ENCODE measurements at regions not wholly inside any gene's neighbourhood (a gene's known extent, or its start where the extent isn't known, plus 50 kb on each side); places are given as distances from the start of the nearest gene placed in this dataset.
"Not testable (repeated sequence)": the region's sequence is repeated elsewhere in the genome, so short reads cannot be mapped to it uniquely, and the experiment has no call there.

- H3K4me1 ChIP-seq (ENCODE audit: control insufficient read depth in 1 of 2, low read depth in 2 of 2) = no peaks in the 10 kb centered on the region
- H3K4me3 ChIP-seq = no peak overlapping the region
- ATAC-seq (ENCODE audit: insufficient number of reproducible peaks, low FRiP score, low read depth) (no peak), DNase-seq (ENCODE audit: low spot score) (no peak)
- no peaks in the 10 kb centered on the region for H3K27me3 ChIP-seq (replicated peaks; ENCODE audit: insufficient read depth)
- H3K27ac ChIP-seq = no peak overlapping the region
- no peaks in the 10 kb centered on the region for H3K36me3 ChIP-seq
- H3K9me3 ChIP-seq = no peaks in the 10 kb centered on the region
- TF ChIP-seq, protein P1, sequence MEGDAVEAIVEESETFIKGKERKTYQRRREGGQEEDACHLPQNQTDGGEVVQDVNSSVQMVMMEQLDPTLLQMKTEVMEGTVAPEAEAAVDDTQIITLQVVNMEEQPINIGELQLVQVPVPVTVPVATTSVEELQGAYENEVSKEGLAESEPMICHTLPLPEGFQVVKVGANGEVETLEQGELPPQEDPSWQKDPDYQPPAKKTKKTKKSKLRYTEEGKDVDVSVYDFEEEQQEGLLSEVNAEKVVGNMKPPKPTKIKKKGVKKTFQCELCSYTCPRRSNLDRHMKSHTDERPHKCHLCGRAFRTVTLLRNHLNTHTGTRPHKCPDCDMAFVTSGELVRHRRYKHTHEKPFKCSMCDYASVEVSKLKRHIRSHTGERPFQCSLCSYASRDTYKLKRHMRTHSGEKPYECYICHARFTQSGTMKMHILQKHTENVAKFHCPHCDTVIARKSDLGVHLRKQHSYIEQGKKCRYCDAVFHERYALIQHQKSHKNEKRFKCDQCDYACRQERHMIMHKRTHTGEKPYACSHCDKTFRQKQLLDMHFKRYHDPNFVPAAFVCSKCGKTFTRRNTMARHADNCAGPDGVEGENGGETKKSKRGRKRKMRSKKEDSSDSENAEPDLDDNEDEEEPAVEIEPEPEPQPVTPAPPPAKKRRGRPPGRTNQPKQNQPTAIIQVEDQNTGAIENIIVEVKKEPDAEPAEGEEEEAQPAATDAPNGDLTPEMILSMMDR (IDR thresholded peaks at IDR 0.05) = no peak
Measured at GRCh38 chr12:88903333-88903732, 323.1 kb upstream of the KITLG start.

GRCh38 chr12:88897723-88898122 lies 317.5 kb upstream of the KITLG start:
- TF ChIP-seq, protein P1 (IDR thresholded peaks at IDR 0.05) = no peak
- Histone ChIP-seq H3K9me3 (no peaks in the 10 kb centered on the region), H3K27me3 (replicated peaks; ENCODE audit: insufficient read depth) (no peaks in the 10 kb centered on the region), H3K27ac (no peak overlapping the region), H3K4me3 (no peak overlapping the region), H3K4me1 (ENCODE audit: control insufficient read depth in 1 of 2, low read depth in 2 of 2) (no peaks in the 10 kb centered on the region), H3K36me3 (no peaks in the 10 kb centered on the region)
- DNase-seq (ENCODE audit: low spot score) (no peak), ATAC-seq (ENCODE audit: insufficient number of reproducible peaks, low FRiP score, low read depth) (no peak)

DNA sequence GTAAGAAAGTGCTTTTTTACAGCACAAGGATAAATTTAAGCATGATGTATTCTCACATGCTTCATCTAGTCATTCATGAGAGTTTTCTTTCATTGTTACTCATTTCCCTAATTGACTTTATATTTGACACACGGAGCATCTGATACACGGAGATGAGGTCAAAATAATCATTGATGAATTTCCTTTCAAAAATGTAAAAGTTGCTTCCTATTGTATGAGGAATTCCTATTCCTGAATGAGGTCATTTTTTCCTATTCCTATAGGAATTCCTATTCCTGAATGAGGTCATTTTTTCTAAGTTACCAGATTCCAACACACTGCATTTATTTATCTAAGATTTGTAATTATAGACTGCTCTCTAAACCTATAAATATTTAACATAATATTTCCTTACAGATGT lies 316.7 kb upstream of the KITLG start:
- Histone ChIP-seq H3K27ac (no peak overlapping the region), H3K9me3 (no peaks in the 10 kb centered on the region), H3K4me3 (no peak overlapping the region), H3K36me3 (no peaks in the 10 kb centered on the region), H3K4me1 (ENCODE audit: control insufficient read depth in 1 of 2, low read depth in 2 of 2) (no peaks in the 10 kb centered on the region), H3K27me3 (replicated peaks; ENCODE audit: insufficient read depth) (no peaks in the 10 kb centered on the region)
- TF ChIP-seq, protein P1 (IDR thresholded peaks at IDR 0.05) = no peak
- ATAC-seq (ENCODE audit: insufficient number of reproducible peaks, low FRiP score, low read depth) (no peak), DNase-seq (ENCODE audit: low spot score) (no peak)

- H3K27ac ChIP-seq = no peak overlapping the region
- H3K27me3 ChIP-seq (replicated peaks; ENCODE audit: insufficient read depth) = no peaks in the 10 kb centered on the region
- ATAC-seq (ENCODE audit: insufficient number of reproducible peaks, low FRiP score, low read depth) (no peak), DNase-seq (ENCODE audit: low spot score) (no peak)
- H3K4me1 ChIP-seq (ENCODE audit: control insufficient read depth in 1 of 2, low read depth in 2 of 2) = no peaks in the 10 kb centered on the region
- H3K9me3 ChIP-seq = no peaks in the 10 kb centered on the region
- no peaks in the 10 kb centered on the region for H3K36me3 ChIP-seq
- no peak overlapping the region for H3K4me3 ChIP-seq
- TF ChIP-seq, protein P1 (IDR thresholded peaks at IDR 0.05) = no peak
Measured at GRCh38 chr12:88895634-88896033, 315.4 kb upstream of the KITLG start.

GRCh38 chr12:88893801-88894200 lies 313.5 kb upstream of the KITLG start:
- DNase-seq (ENCODE audit: low spot score) (no peak), ATAC-seq (ENCODE audit: insufficient number of reproducible peaks, low FRiP score, low read depth) (no peak)
- TF ChIP-seq, protein P1 (IDR thresholded peaks at IDR 0.05) = no peak
- H3K36me3 ChIP-seq = no peaks in the 10 kb centered on the region
- no peak overlapping the region for H3K4me3 ChIP-seq
- no peaks in the 10 kb centered on the region for H3K27me3 ChIP-seq (replicated peaks; ENCODE audit: insufficient read depth)
- H3K27ac ChIP-seq = no peak overlapping the region
- no peaks in the 10 kb centered on the region for H3K4me1 ChIP-seq (ENCODE audit: control insufficient read depth in 1 of 2, low read depth in 2 of 2)
- H3K9me3 ChIP-seq = no peaks in the 10 kb centered on the region

DNA sequence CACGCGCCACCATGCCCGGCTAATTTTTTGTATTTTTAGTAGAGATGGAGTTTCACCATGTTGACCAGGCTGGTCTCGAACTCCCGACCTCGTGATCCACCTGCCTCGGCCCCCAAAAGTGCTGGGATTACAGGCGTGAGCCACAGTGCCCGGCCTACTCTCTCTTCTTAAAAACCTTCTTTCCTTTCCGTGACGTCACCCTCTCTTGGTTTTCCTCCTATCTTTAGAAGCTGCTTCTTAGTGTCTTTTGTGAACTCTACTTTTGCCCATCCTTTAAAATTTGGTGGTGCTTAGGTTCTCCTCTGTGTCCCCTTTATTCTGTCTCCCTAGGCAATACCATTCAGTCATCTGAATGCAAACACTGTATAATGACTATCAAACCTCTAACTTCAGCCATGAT lies 311.2 kb upstream of the KITLG start:
- DNase-seq (ENCODE audit: low spot score); H3K4me1 ChIP-seq (ENCODE audit: control insufficient read depth in 1 of 2, low read depth in 2 of 2); H3K36me3 ChIP-seq; H3K4me3 ChIP-seq; ATAC-seq (ENCODE audit: insufficient number of reproducible peaks, low FRiP score, low read depth); H3K9me3 ChIP-seq; H3K27me3 ChIP-seq (replicated peaks; ENCODE audit: insufficient read depth); H3K27ac ChIP-seq: not testable (repeated sequence)

All from thoracic aorta (tissue), 2 donors.